K562 (cell line): ENCODE measurements at regions not wholly inside any gene's neighbourhood (a gene's known extent, or its start where the extent isn't known, plus 50 kb on each side); places are given as distances from the start of the nearest gene placed in this dataset.

ENCODE experiments used
- ATAC-seq: fragments of 200-7000 bp; cut with Tn5 transposase; 3 replicates; pipeline ENCODE4 v1.9.1; 2020; ENCODE audit warnings: moderate library complexity
- BruUV-seq: library from RNA; stranded (reverse); fragments of 400-500 nt; replicated peaks from 2 replicates; lab custom pipeline; 2021; lab: Mats Ljungman, UMichigan
- CTCF ChIA-PET: fragments of 300-600 bp; formaldehyde crosslinking; extraction: SDS; loops from one replicate; lab custom pipeline; 2021; ENCODE audit warnings: low intra/inter-chr PET ratio; lab: Yijun Ruan, JAX
- POLR2A ChIA-PET: fragments of 300-600, 350-650 bp; sonication (Branson Sonifier 250); formaldehyde crosslinking; extraction: SDS; loops from one replicate; lab custom pipeline; 2021; ENCODE audit warnings: antibody characterized with exemption, inconsistent platforms; lab: Yijun Ruan, JAX
- DNase-seq, 4 experiments: peaks; one replicate each; pipeline versions ENCODE4 v3.0.0 to v3.0.0-alpha.2; 2011 to 2018; ENCODE audit warnings: low spot score in 3 of 4, mixed read lengths in 3 of 4; ENCODE audit errors: extremely low read depth in 1 of 4
- FAIRE-seq: peaks from 2 replicates; lab custom pipeline; 2011; peaks lifted over from hg19 to GRCh38; lab: Jason Lieb, UNC
- H2AFZ ChIP-seq: 2 replicates; pipeline ENCODE4 v1.6.0; 2011; ENCODE audit warnings: low read depth, low read length, control low read depth, inconsistent platforms
- H3K27ac ChIP-seq: fragments of 200-600 bp; 3 replicates; pipeline ENCODE4 v1.8.0; 2011; ENCODE audit warnings: low read depth, mild to moderate bottlenecking, control low read depth, inconsistent platforms, low read length, moderate library complexity, mixed read lengths; ENCODE audit errors: extremely low read depth
- H3K27me3 ChIP-seq, 2 experiments: fragments of 300-600 bp in 1 of 2; 2 replicates in 1 of 2; 3 replicates in 1 of 2; pipeline versions ENCODE4 v1.6.0 to v1.8.0; 2011; ENCODE audit warnings: inconsistent platforms in 2 of 2, low read length in 2 of 2, mild to moderate bottlenecking in 1 of 2, mixed read lengths in 1 of 2, moderate library complexity in 1 of 2; ENCODE audit not compliant: control insufficient read depth in 2 of 2, insufficient read depth in 2 of 2
- H3K36me3 ChIP-seq: fragments of 300-600 bp; 3 replicates; pipeline ENCODE4 v1.8.0; 2011; ENCODE audit warnings: mild to moderate bottlenecking, low read length, inconsistent platforms; ENCODE audit not compliant: control insufficient read depth, insufficient read depth
- H3K4me1 ChIP-seq, 2 experiments: fragments of 200-600 bp in 1 of 2; replicated peaks in 1 of 2; 2 replicates in 1 of 2; 3 replicates in 1 of 2; pipeline versions ENCODE4 v1.5.1 to v1.8.0; 2011; ENCODE audit warnings: inconsistent platforms in 2 of 2, low read length in 2 of 2, mild to moderate bottlenecking in 1 of 2, mixed read lengths in 1 of 2, moderate library complexity in 1 of 2; ENCODE audit not compliant: control insufficient read depth in 2 of 2, insufficient read depth in 2 of 2
- H3K4me2 ChIP-seq: 2 replicates; pipeline ENCODE4 v1.6.1; 2011; ENCODE audit warnings: low read length, control low read depth, inconsistent platforms, mixed read lengths; ENCODE audit not compliant: insufficient read depth
- H3K4me3 ChIP-seq: fragments of 200-600 bp; sonication (generic), shearing (Covaris generic); 2 replicates; pipeline ENCODE4 v1.5.1; 2016; ENCODE audit warnings: control low read depth, inconsistent platforms
- H3K79me2 ChIP-seq: fragments of 200-600 bp; 3 replicates; pipeline ENCODE4 v1.8.0; 2011; ENCODE audit warnings: low read length, inconsistent platforms; ENCODE audit not compliant: control insufficient read depth, insufficient read depth
- H3K9ac ChIP-seq, 2 experiments: 2 replicates each; pipeline versions ENCODE4 v1.6.0 to v1.6.1; 2011; ENCODE audit warnings: low read depth in 2 of 2, low read length in 2 of 2, control low read depth in 1 of 2, inconsistent platforms in 1 of 2, mild to moderate bottlenecking in 1 of 2, mixed read lengths in 1 of 2; ENCODE audit not compliant: insufficient read depth in 1 of 2
- H3K9me1 ChIP-seq: one replicate; pipeline ENCODE4 v1.6.0; 2011; ENCODE audit warnings: inconsistent platforms, mild to moderate bottlenecking, low read length, moderate library complexity; ENCODE audit not compliant: control insufficient read depth, insufficient read depth
- H3K9me3 ChIP-seq: replicated peaks from 2 replicates; pipeline ENCODE4 v1.5.1; 2011; ENCODE audit warnings: low read depth, low read length, inconsistent platforms; ENCODE audit not compliant: control insufficient read depth, insufficient read depth
- H4K20me1 ChIP-seq: replicated peaks from 2 replicates; pipeline ENCODE4 v1.6.1; 2011; ENCODE audit warnings: low read length, inconsistent platforms, mixed read lengths; ENCODE audit not compliant: control insufficient read depth, insufficient read depth
- ARNT ChIP-seq, 2 experiments: fragments of 450-650 bp; IDR thresholded peaks; 2 replicates each; pipeline ENCODE4 v1.6.1; 2016; ENCODE audit warnings: mild to moderate bottlenecking in 1 of 2
- BRD4 ChIP-seq: fragments of 200-600 bp; sonication (generic); IDR thresholded peaks from 2 replicates; pipeline ENCODE4 v1.6.1; 2017; ENCODE audit warnings: inconsistent platforms
- EP300 ChIP-seq: IDR thresholded peaks from 2 replicates; pipeline ENCODE4 v1.6.1; 2012; ENCODE audit warnings: low read length, improper control_type of control experiment
- ESRRA ChIP-seq: fragments of 450-650 bp; IDR thresholded peaks from 2 replicates; pipeline ENCODE4 v1.6.1; 2014; ENCODE audit warnings: low read depth, mild to moderate bottlenecking, moderate library complexity, borderline replicate concordance
- MXI1 ChIP-seq: IDR thresholded peaks from 2 replicates; pipeline ENCODE4 v1.6.1; 2011; ENCODE audit warnings: low read depth, mild to moderate bottlenecking, improper control_type of control experiment, low read length
- NCOA2 ChIP-seq, 2 experiments: fragments of 450-650 bp; IDR thresholded peaks; 2 replicates each; pipeline ENCODE4 v1.6.1; 2018; ENCODE audit warnings: mild to moderate bottlenecking in 2 of 2, moderate library complexity in 1 of 2; ENCODE audit not compliant: partially characterized antibody in 2 of 2
- TCF15 ChIP-seq: fragments of 250-450 bp; sonication (Bioruptor Pico); IDR thresholded peaks from 2 replicates; pipeline ENCODE4 v1.8.0; 2022; ENCODE audit warnings: moderate library complexity, mild to moderate bottlenecking, inconsistent platforms
- TCFL5 ChIP-seq: fragments of 250-450 bp; sonication (Bioruptor Pico); conservative IDR thresholded peaks from 2 replicates; pipeline ENCODE4 v1.6.1; 2021; ENCODE audit warnings: mild to moderate bottlenecking, moderate library complexity, matching md5 sums
- TRIM25 ChIP-seq: fragments of 450-650 bp; IDR thresholded peaks from 2 replicates; pipeline ENCODE4 v1.7.0; 2016; ENCODE audit warnings: borderline replicate concordance
- ZBTB2 ChIP-seq: fragments of 450-650 bp; IDR thresholded peaks from 2 replicates; pipeline ENCODE4 v1.6.1; 2016; ENCODE audit warnings: antibody characterized with exemption
- ZNF175 ChIP-seq: fragments of 200-800 bp; sonication (Bioruptor generic); IDR thresholded peaks from 2 replicates; pipeline ENCODE4 v1.6.1; 2016; ENCODE audit warnings: low read depth, mild to moderate bottlenecking, missing genetic modification characterization, missing compliant biosample characterization
- ZSCAN29 ChIP-seq: fragments of 450-650 bp; IDR thresholded peaks from 2 replicates; pipeline ENCODE4 v1.6.1; 2017
- in situ Hi-C: fragments of 300-500 bp; cut with MboI; formaldehyde crosslinking; loops from 4 replicates; pipeline ENCODE4 v1.15.0; 2018; ENCODE audit warnings: inconsistent platforms, mixed read lengths
- intact Hi-C: fragments of 100-400 bp; cut with micrococcal nuclease; formaldehyde crosslinking; loops from 2 replicates; pipeline ENCODE4 v1.14.2; 2022

- TF ChIP-seq TRIM25 (no peak), EP300 (no peak), BRD4 (no peak), ESRRA (no peak), ZSCAN29 (no peak), ARNT (IDR thresholded peaks at IDR 0.05) (no peak), ZBTB2 (no peak), ZNF175 (CRISPR knock-in tag) (no peak)
These were observed 120.1 kb upstream of the CAMK1G start (continued) for GRCh38 chr1:209463441-209463840.

- CTCF ChIA-PET = no interaction called here
- H3K4me3 ChIP-seq = no peak overlapping the region
- ATAC-seq (no peak), DNase-seq (no peak), FAIRE-seq (no peak)
- no peaks in the 10 kb centered on the region for H3K4me1 ChIP-seq
- no peak overlapping the region for H3K27ac ChIP-seq
- H3K9me3 ChIP-seq = no peaks in the 10 kb centered on the region
- no peaks in the 10 kb centered on the region for H4K20me1 ChIP-seq
- H3K9me1 ChIP-seq = no peaks in the 10 kb centered on the region
- H3K27me3 ChIP-seq = no peaks in the 10 kb centered on the region
- H2AFZ ChIP-seq = no peak overlapping the region
- H3K79me2 ChIP-seq = no peaks in the 10 kb centered on the region
- POLR2A ChIA-PET = no interaction called here
- H3K4me2 ChIP-seq = no peak overlapping the region
- no peak overlapping the region for H3K9ac ChIP-seq
- H3K36me3 ChIP-seq = no peaks in the 10 kb centered on the region
- intact Hi-C loops = no loop called here
- BruUV-seq = no TSS peak
- TF ChIP-seq MXI1 = no peak
- no peak for TF ChIP-seq NCOA2 (IDR thresholded peaks at IDR 0.05; ENCODE audit: partially characterized antibody in 2 of 2)
- no peak for TF ChIP-seq TCFL5 (CRISPR knock-in tag)
- no peak for TF ChIP-seq TCF15 (CRISPR knock-in tag)
- in situ Hi-C loops = no loop called here
These were observed 110.5 kb upstream of the CAMK1G start for GRCh38 chr1:209473025-209473424.
